ENCODE measurements at regions not wholly inside any gene's neighbourhood (a gene's known extent, or its start where the extent isn't known, plus 50 kb on each side); places are given as distances from the start of the nearest gene placed in this dataset.

DNA sequence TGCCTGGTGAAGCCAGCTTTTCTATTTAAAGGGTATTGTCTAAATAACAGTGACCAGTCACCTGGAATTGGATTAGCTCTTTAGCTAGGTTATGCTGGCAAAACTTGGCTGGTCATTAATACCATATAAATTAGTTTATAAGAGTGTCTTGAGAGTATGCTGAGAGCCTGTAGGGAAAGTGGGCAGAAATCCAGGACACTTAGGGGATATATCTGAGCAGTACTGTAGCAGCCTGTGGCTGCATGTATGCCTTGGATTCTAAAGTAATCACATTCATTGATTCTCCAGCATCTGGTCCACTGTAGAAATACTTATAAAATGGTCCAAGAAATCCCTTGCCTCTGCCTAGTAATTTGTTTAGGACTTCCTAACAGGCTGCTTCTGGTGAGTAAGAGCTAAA lies 288.9 kb upstream of the DMAC1 start:
- no peak for DNase-seq (ENCODE audit: low read depth in 3 of 3)

- no peak for DNase-seq (ENCODE audit: low read depth in 3 of 3)
Measured at GRCh38 chr9:8085986-8086385, 286.4 kb upstream of the DMAC1 start.

DNA sequence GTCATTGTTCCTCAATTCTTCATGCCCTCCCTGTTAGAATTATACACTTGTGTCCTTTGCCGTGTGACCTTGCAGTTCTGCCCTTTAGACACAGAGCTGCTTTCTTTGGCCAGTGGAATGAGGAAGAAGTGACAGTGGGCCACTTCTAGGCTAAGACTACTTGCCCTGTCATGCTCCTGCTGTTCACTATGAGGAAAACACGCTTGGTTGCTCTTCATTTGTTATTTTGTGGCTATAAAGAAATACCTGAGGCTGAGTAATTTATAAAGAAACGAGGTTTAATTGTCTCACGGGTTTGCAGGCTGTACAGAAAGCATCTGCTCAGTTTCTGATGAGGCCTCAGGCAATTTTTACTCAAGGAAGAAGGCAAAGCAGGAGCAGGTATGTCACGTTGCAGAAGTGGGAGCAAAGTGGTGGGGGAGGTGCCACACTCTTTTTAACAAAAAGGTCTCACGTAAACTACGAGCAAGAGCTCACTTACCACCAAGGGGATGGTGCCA lies 279.1 kb upstream of the DMAC1 start:
- DNase-seq (ENCODE audit: low read depth in 3 of 3), result no peak

- DNase-seq (ENCODE audit: low read depth in 3 of 3), result no peak
Measured at GRCh38 chr9:8074713-8075286, 275.2 kb upstream of the DMAC1 start.

DNA sequence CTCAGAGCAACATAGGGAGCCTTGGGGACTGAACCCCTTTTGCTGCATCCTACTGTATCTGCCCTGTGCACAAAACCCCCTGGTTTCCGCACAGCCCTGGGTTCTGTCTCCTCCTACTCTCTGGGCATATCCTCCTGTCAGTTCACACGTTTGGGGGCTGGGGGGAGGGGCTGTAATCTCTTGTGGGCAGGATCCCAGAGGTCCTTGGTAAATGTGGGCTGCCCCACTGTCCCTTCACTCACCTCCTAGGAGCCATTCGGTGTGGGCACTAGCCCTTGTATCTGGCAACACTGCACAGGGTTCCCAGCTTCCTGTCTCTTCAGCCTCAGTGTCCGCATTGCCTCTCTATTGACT lies 271.8 kb upstream of the DMAC1 start:
- DNase-seq (ENCODE audit: low read depth in 3 of 3), result no peak

DNA sequence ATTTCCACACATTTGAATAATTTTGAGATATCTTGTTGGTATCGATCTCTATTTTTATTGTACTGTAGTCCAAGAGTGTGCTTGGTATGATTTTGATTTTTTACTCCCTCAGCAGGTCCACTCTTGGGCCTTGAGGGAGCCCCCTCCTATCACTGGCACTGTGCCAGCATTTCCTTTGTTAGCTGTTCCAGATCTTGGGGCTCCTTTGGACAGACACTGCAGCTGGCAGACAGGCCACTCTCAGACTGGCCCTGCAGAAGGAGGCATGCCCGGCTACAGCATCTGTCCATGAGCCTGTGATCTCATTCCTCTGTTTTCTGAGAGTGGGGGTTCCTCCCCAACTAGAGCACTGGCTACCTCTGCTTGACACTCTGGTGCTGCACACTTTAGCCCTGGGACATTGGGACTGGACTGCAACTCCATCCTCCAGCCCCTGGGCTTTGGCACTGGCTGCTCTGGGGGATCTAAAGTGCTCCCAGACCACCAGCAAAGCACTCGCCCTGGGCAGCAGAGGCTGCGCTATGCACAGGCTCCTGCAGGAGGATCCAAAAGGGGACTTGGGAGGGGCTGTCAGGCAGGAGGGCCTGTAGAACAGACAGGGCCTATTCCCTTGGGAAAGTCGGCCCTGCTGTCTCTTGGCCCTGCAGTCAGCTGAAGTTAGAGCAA lies 271.3 kb upstream of the DMAC1 start:
- DNase-seq (ENCODE audit: low read depth in 3 of 3), result no peak

- no peak for DNase-seq (ENCODE audit: low read depth in 3 of 3)
Measured at GRCh38 chr9:8062459-8062858, 262.9 kb upstream of the DMAC1 start.

DNA sequence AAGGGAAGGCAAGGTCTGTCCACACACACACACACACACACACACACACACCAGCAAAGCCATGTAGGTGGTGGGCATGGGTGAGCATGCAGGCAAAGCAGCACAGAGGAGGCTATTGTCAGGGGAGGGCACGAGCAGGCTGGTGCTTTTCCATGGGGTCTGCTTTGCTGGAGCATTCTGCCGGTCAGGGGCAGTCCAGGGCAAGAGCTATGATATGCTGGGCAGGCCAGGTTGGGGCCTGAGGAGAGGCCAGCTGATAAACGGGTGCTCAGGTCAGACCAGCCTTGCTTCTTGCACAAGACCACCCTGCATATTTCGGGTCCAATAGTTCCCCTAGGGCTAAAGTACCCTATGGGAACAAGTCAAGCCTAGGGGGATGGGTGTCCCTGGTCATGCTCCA lies 253.9 kb upstream of the DMAC1 start:
- no peak for DNase-seq (ENCODE audit: low read depth in 3 of 3)

DNA sequence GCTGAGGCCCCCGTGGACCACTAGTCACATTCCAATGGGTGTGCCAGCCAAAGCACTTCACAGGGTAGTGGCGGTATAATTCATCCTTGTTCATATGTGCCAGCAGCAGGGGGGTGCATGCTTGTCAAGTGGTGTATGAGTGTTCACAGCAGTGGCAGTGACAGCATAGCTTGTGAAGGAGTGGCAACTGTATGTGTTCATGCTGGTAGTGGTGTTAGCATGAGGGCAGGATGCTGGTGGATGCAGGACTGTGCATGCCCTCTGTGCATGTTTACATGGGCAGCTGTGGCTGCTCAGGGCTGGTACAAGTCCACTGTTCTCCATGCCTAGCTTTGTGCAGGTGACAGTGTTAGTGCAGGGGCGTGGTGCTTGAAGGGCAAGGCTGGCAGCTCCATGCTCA lies 253.4 kb upstream of the DMAC1 start:
- no peak for DNase-seq (ENCODE audit: low read depth in 3 of 3)

GRCh38 chr9:8037745-8038144 lies 238.2 kb upstream of the DMAC1 start:
- DNase-seq (ENCODE audit: low read depth in 3 of 3), result no peak

DNA sequence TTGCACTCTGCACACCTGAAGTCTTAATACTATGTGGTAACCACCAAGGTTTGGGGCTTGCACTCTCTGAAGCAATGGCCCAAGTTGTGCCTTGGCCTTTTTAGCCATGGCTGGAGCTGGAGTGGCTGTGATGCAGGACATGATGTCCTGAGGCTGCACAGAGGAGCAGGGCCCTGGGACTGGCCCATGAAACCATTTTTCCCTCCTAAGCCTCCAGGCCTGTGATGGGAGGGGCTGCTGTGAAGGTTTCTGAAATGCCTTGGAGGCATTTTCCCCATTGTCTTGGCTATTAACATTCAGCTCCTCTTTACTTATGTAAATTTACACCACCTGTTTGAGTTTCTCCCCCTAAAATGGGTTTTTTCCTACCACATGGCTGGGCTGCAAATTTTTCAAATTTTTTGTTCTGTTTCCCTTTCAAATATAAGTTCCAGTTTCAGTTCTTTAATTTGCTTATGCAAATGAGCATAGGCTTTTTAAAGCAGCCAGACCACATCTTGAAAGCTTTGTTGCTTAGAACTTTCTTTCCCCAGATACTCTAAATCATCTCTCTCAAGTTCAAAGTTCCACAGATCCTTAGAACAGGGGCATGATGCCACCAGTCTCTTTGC lies 237.4 kb upstream of the DMAC1 start:
- DNase-seq (ENCODE audit: low read depth in 3 of 3), result no peak

DNA sequence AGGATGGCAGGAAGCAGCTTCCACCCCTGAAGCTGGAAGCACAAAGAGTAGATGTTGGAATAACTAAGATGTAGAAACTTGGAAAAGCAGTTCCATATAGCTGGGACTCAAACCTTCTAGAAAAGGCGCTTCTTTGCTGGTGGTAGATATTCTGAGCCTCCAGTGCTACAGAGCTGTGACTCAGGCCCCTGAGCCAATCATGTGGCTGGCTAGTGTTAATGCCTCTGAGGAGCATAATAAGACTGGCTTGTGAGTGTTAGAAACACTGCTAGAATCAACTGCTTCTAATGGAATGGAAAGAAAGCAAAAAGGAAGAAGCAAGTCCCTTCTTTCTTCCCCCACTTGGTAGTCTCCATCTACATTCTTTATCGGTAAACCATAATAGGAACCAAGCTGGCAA lies 234.2 kb upstream of the DMAC1 start:
- DNase-seq (ENCODE audit: low read depth in 3 of 3), result no peak

DNA sequence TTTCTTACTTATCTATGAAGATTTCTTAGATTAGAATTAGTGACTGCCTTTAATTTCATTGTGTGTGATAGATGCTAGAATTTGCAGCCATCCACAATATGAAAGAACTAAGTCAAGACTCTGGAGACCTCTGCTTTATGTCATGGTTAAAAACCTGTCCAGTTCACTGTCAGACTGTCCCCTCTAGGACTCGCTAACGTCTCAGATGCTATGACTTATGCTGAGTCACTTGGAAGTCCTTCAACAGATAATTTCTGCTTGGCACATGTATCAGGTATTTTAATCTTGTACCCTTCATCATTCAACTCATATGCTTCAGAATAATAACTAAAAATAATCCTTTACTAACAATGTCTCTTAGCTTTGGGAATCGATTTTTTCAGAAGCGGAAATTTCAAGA lies 230.5 kb upstream of the DMAC1 start:
- no peak for DNase-seq (ENCODE audit: low read depth in 3 of 3)

- DNase-seq (ENCODE audit: low read depth in 3 of 3), result no peak
Measured at GRCh38 chr9:8027351-8027750, 227.8 kb upstream of the DMAC1 start.

- DNase-seq (ENCODE audit: low read depth in 3 of 3), result no peak
Measured at GRCh38 chr9:8025551-8025950, 226.0 kb upstream of the DMAC1 start.

DNA sequence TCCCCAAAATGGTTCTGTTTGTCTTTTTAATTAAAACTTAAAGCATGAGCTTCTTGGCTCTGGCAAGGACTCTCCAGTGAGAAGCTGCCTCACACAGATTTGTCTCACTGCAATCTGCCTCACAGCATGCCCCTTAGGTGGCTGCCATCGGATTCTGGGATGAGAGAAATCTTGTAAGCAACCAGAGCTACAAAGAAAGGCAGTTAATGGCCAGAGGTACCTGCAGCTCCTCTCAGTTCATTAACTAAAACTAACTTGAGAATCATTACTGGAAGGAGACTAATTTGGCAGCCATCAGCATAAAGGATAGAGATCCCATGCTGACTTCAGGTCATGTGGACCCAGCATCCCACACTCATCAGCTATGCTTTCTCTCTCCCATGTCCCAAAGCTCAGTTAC lies 220.6 kb upstream of the DMAC1 start:
- no peak for DNase-seq (ENCODE audit: low read depth in 3 of 3)

GRCh38 chr9:8019636-8020035 lies 220.1 kb upstream of the DMAC1 start:
- DNase-seq (ENCODE audit: low read depth in 3 of 3), result no peak

DNA sequence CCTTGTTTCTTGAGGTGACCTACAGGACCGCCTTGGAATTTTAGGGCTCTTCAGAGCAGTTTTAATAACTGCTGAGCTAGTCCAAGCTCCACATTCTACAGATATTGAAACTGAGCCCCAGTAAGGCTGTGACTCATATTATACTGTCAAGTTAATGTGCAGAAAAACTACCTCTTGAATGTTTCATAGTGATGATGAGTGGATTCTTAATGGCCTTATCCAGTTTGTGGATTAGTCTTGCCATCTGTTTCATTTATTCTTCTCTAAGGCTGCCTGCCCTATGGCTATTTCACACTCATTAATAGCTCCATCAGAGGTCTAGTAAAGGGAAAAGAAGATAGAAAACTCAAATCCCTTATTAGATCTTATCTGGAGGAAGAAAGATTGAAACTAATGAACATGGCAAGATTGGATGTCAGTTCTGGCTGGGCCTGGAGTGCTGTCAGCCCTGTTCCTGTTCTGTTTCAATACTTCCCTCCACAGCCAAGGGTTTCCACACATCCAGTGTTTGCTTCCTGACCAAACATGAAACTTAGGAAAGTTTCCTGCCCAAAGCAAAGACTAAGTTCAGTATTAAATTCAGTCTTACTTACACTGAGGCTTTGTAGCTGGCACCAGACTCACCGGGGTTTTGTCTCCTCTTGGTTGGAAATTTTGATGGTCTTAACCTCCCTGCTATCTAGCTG lies 215.6 kb upstream of the DMAC1 start:
- DNase-seq (ENCODE audit: low read depth in 3 of 3), result no peak

DNA sequence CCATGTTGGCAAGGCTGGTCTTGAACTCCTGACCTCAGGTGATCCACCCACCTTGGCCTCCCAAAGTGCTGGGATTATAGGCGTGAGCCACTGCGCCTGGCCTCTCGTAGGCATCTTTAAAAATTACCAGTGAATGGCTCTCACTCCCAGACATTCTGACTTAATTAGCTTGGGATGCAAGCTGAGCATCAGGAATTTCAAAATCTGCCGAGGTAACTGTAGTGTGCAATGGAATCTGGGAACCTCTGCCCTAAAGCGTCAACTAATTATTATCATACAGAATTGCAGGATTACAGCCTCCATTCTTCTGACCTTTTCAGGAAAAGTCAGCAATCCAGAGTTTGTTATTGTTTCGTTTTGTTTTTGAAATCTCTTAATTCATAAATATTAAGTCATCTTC lies 213.4 kb upstream of the DMAC1 start:
- no peak for DNase-seq (ENCODE audit: low read depth in 3 of 3)

- DNase-seq (ENCODE audit: low read depth in 3 of 3), result no peak
Measured at GRCh38 chr9:8011974-8012373, 212.4 kb upstream of the DMAC1 start.

DNA sequence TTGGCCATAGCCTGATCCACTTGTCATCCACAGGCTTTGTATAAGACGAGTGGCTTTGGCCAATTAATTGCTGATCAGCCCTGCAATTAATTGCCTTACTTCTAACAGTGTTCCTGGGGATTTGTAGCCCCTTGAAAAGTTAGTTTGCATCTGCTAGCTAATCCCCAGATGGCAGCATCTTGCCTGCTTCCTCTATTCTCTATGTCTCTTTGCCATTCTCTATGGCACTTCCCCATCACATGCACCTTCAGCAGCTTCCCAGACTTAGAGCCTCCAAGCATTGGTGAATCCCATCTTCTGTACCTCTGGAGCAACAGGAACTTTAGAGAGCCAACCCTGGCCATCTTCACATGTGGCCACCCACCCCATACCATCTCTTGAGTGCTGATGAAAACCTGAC lies 197.0 kb upstream of the DMAC1 start:
- no peak for DNase-seq (ENCODE audit: low read depth in 3 of 3)

DNA sequence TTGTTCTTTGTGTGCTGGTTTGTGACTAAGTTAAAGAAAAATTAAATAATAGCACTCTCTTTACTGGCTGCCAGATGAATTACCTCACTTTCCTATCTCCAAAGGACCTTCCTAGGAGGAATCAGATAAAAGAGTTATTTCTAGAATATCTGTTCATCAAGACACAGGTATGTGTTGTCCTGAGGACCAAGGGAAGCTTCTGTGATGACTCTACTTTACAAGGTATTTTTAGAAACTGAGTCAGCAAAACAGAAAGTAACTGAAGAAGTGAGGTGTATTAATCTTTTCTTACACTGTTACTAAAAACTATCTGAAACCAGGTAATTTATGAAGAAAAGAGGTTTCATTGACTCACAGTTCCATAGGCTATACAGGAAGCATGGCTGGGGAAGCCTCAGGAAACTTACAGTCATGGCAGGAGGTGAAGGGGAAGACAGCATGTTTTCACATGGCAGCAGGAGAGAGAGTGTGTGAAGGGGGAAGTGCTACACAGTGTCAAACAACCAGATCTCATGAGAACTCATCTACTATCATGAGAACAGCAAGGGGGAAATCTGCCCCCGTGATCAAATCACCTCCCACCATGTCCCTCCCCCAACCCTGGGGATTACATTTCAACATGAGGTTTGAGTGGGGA lies 189.2 kb upstream of the DMAC1 start:
- no peak for DNase-seq (ENCODE audit: low read depth in 3 of 3)

- DNase-seq (ENCODE audit: low read depth in 3 of 3), result no peak
Measured at GRCh38 chr9:7984692-7985091, 185.1 kb upstream of the DMAC1 start.
